CD4-positive, alpha-beta T cell (primary cell): ENCODE measurements at regions not wholly inside any gene's neighbourhood (a gene's known extent, or its start where the extent isn't known, plus 50 kb on each side); places are given as distances from the start of the nearest gene placed in this dataset.

Experiments used
- ATAC-seq: fragments of 200-7000 bp; cut with Tn5 transposase; one replicate; pipeline ENCODE4 v1.10.0; 2022; ENCODE audit warnings: mild to moderate bottlenecking; ENCODE audit not compliant: poor library complexity
- CTCF ChIA-PET: fragments of 350-600 bp; sonication (Branson Sonifier 250); formaldehyde crosslinking; loops from one replicate; lab custom pipeline; 2021; ENCODE audit warnings: antibody characterized with exemption, inconsistent platforms; lab: Charles Lee
- POLR2A ChIA-PET: fragments of 350-600 bp; sonication (Branson Sonifier 250); formaldehyde crosslinking; loops from one replicate; lab custom pipeline; 2021; ENCODE audit warnings: antibody characterized with exemption, inconsistent platforms; lab: Charles Lee
- DNase-seq, 14 experiments: peaks; one replicate each; pipeline ENCODE4 v3.0.0-alpha.2; 2013 to 2020; ENCODE audit warnings: mixed read lengths in 2 of 14
- H3K27ac ChIP-seq, 2 donors: one replicate each; pipeline versions ENCODE4 v1.5.1 to v1.7.0; 2013; ENCODE audit warnings: low read length in 2 of 2, low read depth in 1 of 2, mild to moderate bottlenecking in 1 of 2
- H3K27me3 ChIP-seq, 2 experiments: 1 replicate in 1 of 2; 2 replicates in 1 of 2; pipeline versions ENCODE4 v1.6.1 to v1.7.0; 2013; ENCODE audit warnings: low read length in 2 of 2, control low read depth in 1 of 2, mild to moderate bottlenecking in 1 of 2, moderate library complexity in 1 of 2; ENCODE audit not compliant: insufficient read depth in 2 of 2, control insufficient read depth in 1 of 2
- H3K36me3 ChIP-seq: one replicate; pipeline ENCODE4 v1.6.1; 2013; ENCODE audit warnings: low read length, control low read depth; ENCODE audit not compliant: insufficient read depth
- H3K4me1 ChIP-seq: one replicate; pipeline ENCODE4 v1.6.1; 2013; ENCODE audit warnings: low read length, control low read depth; ENCODE audit not compliant: insufficient read depth
- H3K4me3 ChIP-seq: one replicate; pipeline ENCODE4 v1.5.1; 2013; ENCODE audit warnings: mild to moderate bottlenecking, low read length, moderate library complexity
- H3K9me3 ChIP-seq, 2 experiments: 1 replicate in 1 of 2; 2 replicates in 1 of 2; pipeline versions ENCODE4 v1.6.1 to v1.7.0; 2013; ENCODE audit warnings: low read length in 2 of 2, mild to moderate bottlenecking in 2 of 2, control low read depth in 1 of 2, moderate library complexity in 1 of 2; ENCODE audit not compliant: control insufficient read depth in 1 of 2, insufficient read depth in 1 of 2
- H3K27ac Mint-ChIP-seq: one replicate; pipeline ENCODE4 v1.8.0; 2020; ENCODE audit warnings: mixed read lengths
- H3K27me3 Mint-ChIP-seq: one replicate; pipeline ENCODE4 v1.8.0; 2021; ENCODE audit warnings: mixed read lengths
- H3K36me3 Mint-ChIP-seq: one replicate; pipeline ENCODE4 v1.8.0; 2021; ENCODE audit warnings: low read depth, mixed read lengths
- H3K4me1 Mint-ChIP-seq: one replicate; pipeline ENCODE4 v1.8.0; 2021; ENCODE audit warnings: low read depth, mixed read lengths
- H3K4me3 Mint-ChIP-seq: one replicate; pipeline ENCODE4 v1.8.0; 2020; ENCODE audit warnings: mild to moderate bottlenecking, mixed read lengths
- H3K9me3 Mint-ChIP-seq: one replicate; pipeline ENCODE4 v1.8.0; 2020; ENCODE audit warnings: mixed read lengths
- CTCF ChIP-seq: fragments of 200-600 bp; IDR thresholded peaks from one replicate; pipeline ENCODE4 v1.8.0; 2022; ENCODE audit warnings: antibody characterized with exemption, mild to moderate bottlenecking
- intact Hi-C, 2 experiments: fragments of 100-400 bp; cut with DNase I in 1 of 2; cut with micrococcal nuclease in 1 of 2; formaldehyde crosslinking; loops; one replicate each; pipeline versions ENCODE4 v1.15.1 to v1.9.0; 2023 to 2025; cut with DNase I, micrococcal nuclease

- Mint-ChIP-seq H3K4me1 (peaks cover 6% of the 10 kb centered on the region), H3K4me3 (peak overlapping the region; percentile 56), H3K27ac (no peak overlapping the region), H3K36me3 (no peaks in the 10 kb centered on the region), H3K9me3 (no peaks in the 10 kb centered on the region), H3K27me3 (no peaks in the 10 kb centered on the region)
- Histone ChIP-seq H3K27ac (peak overlapping the region; percentile 33 to 66), H3K4me3 (no peak overlapping the region), H3K9me3 (no peaks in the 10 kb centered on the region), H3K36me3 (no peaks in the 10 kb centered on the region), H3K27me3 (no peaks in the 10 kb centered on the region), H3K4me1 (peaks cover 49% of the 10 kb centered on the region)
- ChIA-PET CTCF (interaction anchor here (0.9 to 3.4 kb wide), 11 partner anchors 16 to 122 kb away, joined by 3 to 18 read pairs (median 4); partner anchors contain the start of gene ADO), POLR2A (interaction anchor here (0.7 to 3.2 kb wide), 24 partner anchors 9 to 400 kb away, joined by 3 to 38 read pairs (median 5); partner anchors contain the start of genes ADO, EGR2 and NRBF2)
- ATAC-seq: peak; percentile 87
- intact Hi-C loops: loop anchor here (1.0 to 5.0 kb wide), 9 partner anchors 22 to 96 kb away; partner anchors contain the start of genes EGR2 (in 2 of the 2) and ADO (in 1 of the 2)
- TF ChIP-seq CTCF: no peak
- DNase-seq: peak in 13 of 14 experiments; percentile 12 to 90 (median 39)
Measured at GRCh38 chr10:62732841-62733653, 71.5 kb upstream of the ADO start.

- Mint-ChIP-seq H3K4me1 (peaks cover 6% of the 10 kb centered on the region), H3K9me3 (no peaks in the 10 kb centered on the region), H3K27ac (no peak overlapping the region), H3K4me3 (peak overlapping the region; percentile 56), H3K36me3 (no peaks in the 10 kb centered on the region), H3K27me3 (no peaks in the 10 kb centered on the region)
- no peak for TF ChIP-seq CTCF
- peak in 3 of 14 experiments; percentile 30 to 51 (median 44) for DNase-seq
- CTCF ChIA-PET: interaction anchor here (0.9 to 3.4 kb wide), 8 partner anchors 44 to 123 kb away, joined by 3 to 18 read pairs (median 4); partner anchors contain the start of gene ADO
- Histone ChIP-seq H3K27me3 (no peaks in the 10 kb centered on the region), H3K27ac (peak overlapping the region; percentile 33 to 66), H3K36me3 (no peaks in the 10 kb centered on the region), H3K4me1 (peaks cover 45% of the 10 kb centered on the region), H3K9me3 (no peaks in the 10 kb centered on the region), H3K4me3 (no peak overlapping the region)
- intact Hi-C loops: loop anchor here (1.0 to 5.0 kb wide), 9 partner anchors 22 to 96 kb away; partner anchors contain the start of genes EGR2 (in 2 of the 2) and ADO (in 1 of the 2)
- ATAC-seq: peak; percentile 1
- POLR2A ChIA-PET: interaction anchor here (1.0 to 3.2 kb wide), 22 partner anchors 10 to 399 kb away, joined by 3 to 38 read pairs (median 5); partner anchors contain the start of genes ADO, EGR2 and NRBF2
Measured at GRCh38 chr10:62733654-62734293, 70.7 kb upstream of the ADO start.

GRCh38 chr10:62734781-62735463 is 69.6 kb upstream of the ADO start:
- Mint-ChIP-seq H3K4me3 (no peak overlapping the region), H3K36me3 (no peaks in the 10 kb centered on the region), H3K9me3 (no peaks in the 10 kb centered on the region), H3K4me1 (peaks cover 6% of the 10 kb centered on the region), H3K27ac (no peak overlapping the region), H3K27me3 (no peaks in the 10 kb centered on the region)
- CTCF ChIA-PET: interaction anchor here (1.0 to 3.4 kb wide), 6 partner anchors 10 to 124 kb away, joined by 3 to 18 read pairs (median 3); no protein-coding TSS in a partner anchor
- intact Hi-C loops: loop anchor here in 1 of 2 experiments (5.0 kb wide), 2 partner anchors 43 to 82 kb away; partner anchors contain the start of gene EGR2
- Histone ChIP-seq H3K4me3 (no peak overlapping the region), H3K27ac (no peak overlapping the region), H3K27me3 (no peaks in the 10 kb centered on the region), H3K36me3 (no peaks in the 10 kb centered on the region), H3K9me3 (no peaks in the 10 kb centered on the region), H3K4me1 (peaks cover 43% of the 10 kb centered on the region)
- DNase-seq: no peak
- no peak for ATAC-seq
- POLR2A ChIA-PET: interaction anchor here (1.0 to 1.9 kb wide), 5 partner anchors 21 to 100 kb away, joined by 3 to 10 read pairs (median 3); no protein-coding TSS in a partner anchor
- no peak for TF ChIP-seq CTCF
